ENCODE measurements at regions not wholly inside any gene's neighbourhood (a gene's known extent, or its start where the extent isn't known, plus 50 kb on each side); places are given as distances from the start of the nearest gene placed in this dataset.
"Not testable (repeated sequence)": the region's sequence is repeated elsewhere in the genome, so short reads cannot be mapped to it uniquely, and the experiment has no call there.

- DNase-seq, result no peak
These were observed 357.0 kb upstream of the FLRT2 start for GRCh38 chr14:85172889-85173477.

DNA sequence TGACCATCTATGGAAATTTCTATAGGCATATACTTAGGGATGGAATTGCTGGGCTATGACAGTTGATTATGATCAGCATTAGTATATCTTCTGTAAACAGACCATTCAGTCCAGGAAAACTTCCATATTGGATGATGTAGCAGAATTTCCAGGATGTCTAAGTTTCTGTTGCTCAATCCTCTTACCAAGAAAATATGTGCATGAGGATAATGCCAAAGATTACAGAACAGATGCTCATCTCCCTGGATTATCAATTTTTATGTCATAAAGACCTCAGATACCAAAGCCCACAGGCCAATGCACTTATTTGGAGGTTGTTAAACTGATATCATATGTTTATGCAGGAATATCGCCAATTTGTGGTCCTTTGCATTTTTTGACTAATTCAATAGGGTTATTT, 354.4 kb upstream of the FLRT2 start:
- DNase-seq, result no peak

GRCh38 chr14:85178864-85179263, 351.1 kb upstream of the FLRT2 start:
- DNase-seq, result no peak

GRCh38 chr14:85180876-85181275, 349.1 kb upstream of the FLRT2 start:
- DNase-seq, result no peak

GRCh38 chr14:85182282-85182681, 347.7 kb upstream of the FLRT2 start:
- DNase-seq, result no peak

- DNase-seq, result no peak
These were observed 343.9 kb upstream of the FLRT2 start for GRCh38 chr14:85186082-85186481.

DNA sequence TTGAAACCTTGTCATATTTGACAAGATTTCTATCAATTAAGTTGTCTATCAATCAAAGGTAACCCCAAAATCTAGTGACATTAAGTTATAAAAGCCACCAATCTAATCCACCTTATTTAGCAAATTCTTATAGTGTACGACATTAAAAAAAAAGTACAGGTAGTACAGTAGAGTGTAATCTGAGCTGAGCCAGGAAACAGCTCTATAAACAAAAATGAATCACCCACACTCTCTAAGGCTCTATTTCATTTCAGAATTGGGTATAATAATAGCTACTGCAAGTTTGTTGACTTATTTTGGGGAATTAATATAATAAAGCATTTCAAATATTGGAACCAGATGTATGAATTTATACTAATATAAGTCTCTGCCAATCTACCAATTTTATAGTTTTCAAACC, 342.4 kb upstream of the FLRT2 start:
- DNase-seq, result no peak

DNA sequence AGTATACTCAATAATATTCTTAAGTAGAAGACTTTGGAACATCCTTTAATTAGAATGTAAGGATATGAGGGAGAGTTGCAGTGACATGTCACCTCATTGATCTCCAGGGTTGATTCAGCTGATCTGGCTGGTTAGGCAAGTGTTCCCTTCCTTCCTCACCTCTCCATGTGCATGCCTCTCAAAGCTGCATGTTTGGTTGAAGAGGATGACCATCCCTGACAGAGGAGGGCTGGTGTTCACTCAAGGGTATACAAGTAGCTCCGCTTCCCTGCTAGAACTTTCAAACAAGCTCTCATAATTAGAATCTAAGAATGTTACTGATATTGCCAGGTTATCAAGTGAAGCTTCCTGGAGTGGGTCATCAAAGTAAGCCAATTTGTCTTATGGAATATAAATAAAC, 341.1 kb upstream of the FLRT2 start:
- DNase-seq, result no peak

DNA sequence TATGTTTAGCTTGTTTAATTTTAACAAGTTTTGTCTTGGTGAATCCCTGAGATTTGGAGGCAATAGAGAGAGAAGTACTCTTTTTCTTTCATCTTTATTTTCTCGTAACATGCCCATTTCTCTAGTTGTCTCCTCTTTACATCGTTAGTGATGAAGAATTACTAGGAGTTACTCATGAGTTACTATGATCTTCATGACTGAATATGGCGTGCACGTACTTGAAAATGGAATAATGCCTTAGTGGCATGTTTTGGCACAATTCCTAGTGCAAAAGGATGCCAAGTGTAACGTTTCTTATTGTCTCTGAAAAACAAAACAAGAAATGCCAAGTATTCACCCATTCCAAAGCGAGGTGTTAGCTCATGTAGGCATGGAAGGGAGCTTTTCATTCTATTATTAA, 340.7 kb upstream of the FLRT2 start:
- not testable (repeated sequence) for DNase-seq

GRCh38 chr14:85190251-85190650, 339.7 kb upstream of the FLRT2 start:
- DNase-seq, result no peak

DNA sequence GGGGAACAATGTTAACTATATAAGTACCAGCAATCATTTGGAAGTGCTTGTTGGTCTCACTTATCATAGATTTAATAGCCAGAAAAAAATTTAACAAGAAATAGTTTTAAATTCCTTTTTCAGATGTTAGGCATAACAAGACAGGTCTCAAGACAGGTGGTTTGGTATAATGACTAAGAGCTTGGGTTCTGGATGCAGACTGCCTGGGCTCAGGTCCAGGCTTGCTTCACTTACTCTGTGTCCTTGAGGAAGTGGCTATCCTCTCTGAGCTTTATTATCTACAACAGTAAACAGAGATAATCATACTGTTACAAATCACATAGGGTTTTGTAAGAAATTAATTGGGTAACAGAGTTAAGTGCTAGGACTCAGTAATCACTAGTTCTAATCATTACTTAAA, 338.0 kb upstream of the FLRT2 start:
- DNase-seq, result no peak

DNA sequence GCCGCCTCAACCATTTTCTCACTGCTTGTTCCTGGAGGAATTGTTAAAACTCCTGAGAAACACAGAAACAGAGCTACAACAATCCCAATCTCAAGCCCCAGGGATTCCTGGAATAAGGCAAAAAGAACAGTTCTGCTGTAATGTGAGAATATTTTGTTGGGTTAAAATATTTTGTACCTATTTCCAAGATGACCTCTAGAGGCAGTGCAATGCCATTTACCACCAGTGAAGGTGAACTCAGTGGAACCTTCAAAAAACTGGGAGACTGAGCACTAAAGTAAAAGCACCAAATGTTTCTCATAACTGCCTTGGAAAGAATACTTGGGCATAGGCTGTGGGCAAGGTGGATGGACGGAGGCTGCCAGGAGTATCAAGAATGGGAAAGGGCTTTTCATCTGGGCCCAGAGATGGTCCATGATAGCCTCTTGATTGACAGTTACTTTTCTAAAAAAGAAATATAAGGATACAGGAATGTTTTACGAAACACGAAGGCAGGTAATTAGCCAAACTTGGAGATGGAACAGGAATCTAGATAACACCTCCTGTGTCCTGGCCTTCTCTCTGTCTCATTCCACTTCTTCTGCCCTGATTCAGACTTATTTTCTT, 334.0 kb upstream of the FLRT2 start:
- no peak for DNase-seq

DNA sequence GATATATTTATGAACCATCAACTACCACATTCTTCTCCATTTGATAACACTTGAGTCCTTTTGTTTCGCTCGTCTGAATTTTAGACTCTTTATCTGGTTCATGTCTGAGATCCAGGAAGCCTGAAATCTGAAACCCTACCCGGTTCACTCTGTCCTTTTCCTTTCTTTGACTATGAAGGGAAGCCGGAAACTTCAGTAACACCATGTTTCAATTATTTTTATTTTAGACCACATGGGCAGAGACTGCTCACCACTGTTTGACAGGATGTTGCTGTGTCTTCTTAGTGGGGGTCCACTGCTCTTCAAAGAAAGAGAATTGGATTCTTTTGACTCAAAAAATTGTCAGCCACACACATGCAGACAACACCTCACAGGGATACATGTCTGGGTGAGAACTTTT, 331.9 kb upstream of the FLRT2 start:
- no peak for DNase-seq

- no peak for DNase-seq
These were observed 324.1 kb upstream of the FLRT2 start for GRCh38 chr14:85205875-85206274.

GRCh38 chr14:85214471-85214870, 315.5 kb upstream of the FLRT2 start:
- DNase-seq, result no peak

DNA sequence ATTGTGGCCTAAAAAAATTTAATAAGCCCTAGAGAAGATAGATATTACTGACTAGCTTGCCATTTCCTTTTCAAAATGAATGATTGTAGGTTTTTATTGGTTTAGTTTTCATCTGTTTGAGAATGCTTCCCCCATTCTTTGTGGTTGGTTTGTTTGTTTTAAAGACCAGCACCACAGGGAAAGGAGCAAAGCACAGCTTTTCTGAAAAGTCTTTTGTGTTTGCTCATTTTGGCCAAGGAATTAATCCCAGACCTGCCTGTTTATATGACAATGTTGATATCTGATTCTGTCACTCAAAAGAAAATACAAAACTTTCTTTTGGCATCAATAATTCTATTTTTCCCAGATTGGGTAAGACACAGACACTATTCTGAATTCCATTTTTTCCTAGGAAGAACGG, 312.5 kb upstream of the FLRT2 start:
- no peak for DNase-seq

DNA sequence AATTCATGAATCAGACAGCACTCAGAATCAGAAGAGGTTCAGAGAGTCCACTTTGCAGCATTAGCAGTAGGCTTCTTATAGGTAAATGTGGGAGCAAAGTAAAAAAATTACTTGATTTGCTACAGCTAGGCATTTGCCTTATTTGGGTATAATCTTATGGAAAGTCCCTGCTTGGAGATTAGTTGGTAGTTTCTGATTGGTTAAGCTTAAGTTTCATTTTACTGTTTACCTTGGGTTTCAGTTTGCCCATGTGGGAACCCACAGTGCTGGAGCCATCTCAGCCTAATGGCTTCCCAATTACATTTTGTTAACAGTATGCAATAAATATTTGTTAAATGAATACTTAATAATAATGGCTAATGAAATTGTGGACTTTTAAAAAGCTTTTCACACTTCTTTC, 311.0 kb upstream of the FLRT2 start:
- DNase-seq, result no peak

GRCh38 chr14:85221832-85222231, 308.1 kb upstream of the FLRT2 start:
- DNase-seq, result no peak

DNA sequence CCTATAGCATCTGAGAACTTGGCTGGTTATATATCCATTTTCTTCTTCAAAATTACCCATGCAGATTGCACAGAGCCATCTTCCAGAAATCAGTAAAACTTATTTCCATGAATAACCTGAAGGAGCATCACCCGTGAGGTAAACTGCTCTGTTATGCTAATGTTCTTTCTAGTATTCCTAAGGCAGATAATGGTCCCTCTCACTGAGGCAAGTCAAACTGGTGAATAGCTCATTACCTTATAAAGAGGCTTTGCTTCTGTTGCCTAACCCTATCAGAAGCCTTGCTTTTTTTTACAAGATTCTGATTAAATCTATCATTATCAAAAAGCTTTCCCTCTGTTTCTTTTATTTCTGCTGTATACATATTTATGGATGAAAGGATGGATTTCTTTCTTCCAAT, 307.6 kb upstream of the FLRT2 start:
- no peak for DNase-seq

DNA sequence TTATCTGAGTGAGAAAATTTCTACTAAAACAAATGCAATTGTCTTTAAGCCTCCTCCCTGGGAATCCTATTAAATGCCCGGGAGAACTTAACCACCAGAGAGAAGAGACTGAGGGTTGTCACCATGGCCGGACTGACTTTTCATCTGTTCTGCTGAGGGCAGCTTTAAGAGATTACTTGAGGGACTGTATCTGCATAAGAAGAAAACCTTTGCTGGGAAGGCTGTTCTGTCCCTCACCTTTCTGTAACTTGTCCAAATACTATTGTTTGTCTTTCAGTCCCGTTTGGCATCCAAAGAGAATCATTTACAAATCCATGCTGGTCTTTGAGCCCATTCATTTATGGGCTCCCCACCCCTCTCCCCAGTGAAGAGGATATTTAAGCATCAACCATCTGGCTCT, 306.3 kb upstream of the FLRT2 start:
- DNase-seq, result no peak

DNA sequence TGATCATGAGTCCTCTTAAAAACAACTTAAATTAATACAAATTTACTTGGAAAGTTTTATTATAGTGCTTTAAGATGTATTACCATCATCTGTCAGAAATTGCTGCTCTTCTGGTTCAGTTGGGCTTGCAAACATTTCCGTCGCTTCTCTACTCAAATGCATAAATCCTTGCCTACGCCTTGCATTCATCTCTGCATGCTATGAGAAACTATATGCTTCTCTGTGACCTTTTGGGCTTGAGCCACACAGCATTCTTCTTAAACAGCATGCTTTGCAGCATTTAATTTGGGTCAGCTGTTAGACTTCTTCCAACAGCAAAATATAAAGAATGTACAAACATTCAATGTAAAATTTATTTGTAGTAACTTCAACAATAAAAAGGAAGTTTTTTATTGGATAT, 305.7 kb upstream of the FLRT2 start:
- no peak for DNase-seq

DNA sequence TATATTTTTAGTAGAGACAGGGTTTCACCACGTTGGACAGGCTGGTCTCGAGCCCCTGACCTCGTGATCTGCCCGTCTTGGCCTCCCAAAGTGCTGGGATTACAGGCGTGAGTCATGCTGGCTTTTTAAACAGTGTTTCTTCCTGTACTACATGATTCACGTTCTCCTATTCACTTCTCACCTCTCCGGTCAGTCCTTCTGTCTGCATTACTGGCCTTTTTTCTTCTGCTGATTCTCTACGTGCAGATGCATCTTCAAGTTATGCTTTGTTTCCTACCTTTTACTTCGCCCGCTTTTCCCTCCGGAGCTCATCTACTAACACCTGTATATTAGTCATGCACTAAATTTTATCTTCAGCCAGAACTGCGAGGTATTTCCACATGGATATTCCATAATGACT, 296.2 kb upstream of the FLRT2 start:
- DNase-seq, result no peak

DNA sequence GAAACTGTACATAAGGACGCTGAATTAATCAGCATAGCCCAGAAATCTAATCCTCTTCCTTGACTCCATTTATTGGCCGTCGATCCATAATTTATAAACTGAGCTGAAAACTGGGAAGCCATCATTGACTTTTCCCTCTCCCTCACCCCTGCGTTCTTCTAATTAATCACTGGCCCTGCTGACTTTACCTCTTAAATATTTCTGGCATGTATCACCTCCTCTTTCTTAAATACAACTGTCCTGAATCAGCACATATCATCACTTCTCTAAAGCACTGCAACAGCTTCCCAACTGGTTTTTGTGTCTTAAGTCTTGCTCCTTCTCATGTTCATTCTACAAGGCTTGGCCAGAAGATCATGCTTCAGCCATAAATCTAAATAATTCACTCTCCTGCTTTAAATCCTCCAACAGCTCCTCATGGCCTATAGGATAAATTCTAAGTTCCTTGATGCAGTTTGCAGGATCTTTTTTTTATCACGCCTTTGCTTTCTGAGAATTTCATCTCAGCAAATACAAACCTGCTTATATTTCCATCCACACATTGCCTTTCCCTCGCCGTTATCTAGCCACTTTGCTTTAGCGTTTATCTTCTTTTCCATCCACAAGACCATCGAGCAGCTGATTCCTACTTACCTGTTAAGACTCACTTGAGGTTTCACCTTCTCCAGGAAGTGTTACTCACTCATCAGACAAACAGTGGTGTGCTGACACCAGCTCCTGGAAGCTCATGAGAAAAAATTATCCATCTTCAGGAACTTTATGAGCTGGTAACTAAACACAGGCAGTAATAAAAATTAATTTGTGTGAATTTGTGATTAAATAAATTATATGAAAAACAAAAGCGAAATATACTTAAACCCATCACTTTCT, 295.6 kb upstream of the FLRT2 start:
- no peak for DNase-seq

DNA sequence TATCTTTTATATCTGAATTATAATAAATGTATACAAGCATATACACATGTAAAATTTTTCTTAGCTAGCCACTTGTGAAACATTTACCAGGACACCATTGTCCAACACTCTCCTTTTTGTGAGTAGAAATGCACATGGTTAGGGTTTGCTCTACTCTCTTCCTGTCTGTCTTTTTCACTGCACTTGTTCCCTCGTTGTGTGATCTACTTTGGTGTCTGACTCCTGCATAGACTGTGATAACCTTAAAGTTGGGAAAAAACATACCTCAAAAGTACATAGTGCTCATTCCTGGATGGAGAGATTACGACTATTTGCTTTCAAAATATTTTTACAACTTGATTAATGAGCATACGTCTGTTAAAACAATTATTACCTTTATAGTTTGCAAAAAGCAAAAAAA, 294.1 kb upstream of the FLRT2 start:
- no peak for DNase-seq
